GM21360 (cell line): ENCODE measurements at regions not wholly inside any gene's neighbourhood (a gene's known extent, or its start where the extent isn't known, plus 50 kb on each side); places are given as distances from the start of the nearest gene placed in this dataset.

Experiments
- ATAC-seq: cut with Tn5 transposase; IDR thresholded peaks from one replicate; pipeline ENCODE4 v1.9.1; 2021; ENCODE audit warnings: mild to moderate bottlenecking, moderate library complexity; ENCODE audit not compliant: unreplicated experiment

- no peak for ATAC-seq
Observed at GRCh38 chr19:27792576-27793127, 1420.3 kb downstream of the UQCRFS1 start.

- no peak for ATAC-seq
Observed at GRCh38 chr19:27780367-27781075, 1432.4 kb downstream of the UQCRFS1 start.

GRCh38 chr19:27779954-27780353, 1433.0 kb downstream of the UQCRFS1 start:
- no peak for ATAC-seq

- no peak for ATAC-seq
Observed at GRCh38 chr19:27777726-27778125, 1435.2 kb downstream of the UQCRFS1 start.

GRCh38 chr19:27777242-27777641, 1435.7 kb downstream of the UQCRFS1 start:
- no peak for ATAC-seq

- no peak for ATAC-seq
Observed at GRCh38 chr19:27776524-27776923, 1436.4 kb downstream of the UQCRFS1 start.

GRCh38 chr19:27776020-27776419, 1436.9 kb downstream of the UQCRFS1 start:
- ATAC-seq, result no peak

GRCh38 chr19:27775395-27775794, 1437.6 kb downstream of the UQCRFS1 start:
- ATAC-seq, result no peak

- ATAC-seq, result no peak
Observed at GRCh38 chr19:27774827-27775226, 1438.1 kb downstream of the UQCRFS1 start.

- no peak for ATAC-seq
Observed at GRCh38 chr19:27774337-27774736, 1438.6 kb downstream of the UQCRFS1 start.

- ATAC-seq, result no peak
Observed at GRCh38 chr19:27773318-27774094, 1439.4 kb downstream of the UQCRFS1 start.

GRCh38 chr19:27772059-27772458, 1440.9 kb downstream of the UQCRFS1 start:
- no peak for ATAC-seq

- ATAC-seq, result no peak
Observed at GRCh38 chr19:27770095-27770494, 1442.9 kb downstream of the UQCRFS1 start.

- ATAC-seq, result no peak
Observed at GRCh38 chr19:27767234-27767633, 1445.7 kb downstream of the UQCRFS1 start.

- no peak for ATAC-seq
Observed at GRCh38 chr19:27765912-27766725, 1446.8 kb downstream of the UQCRFS1 start.

- ATAC-seq, result no peak
Observed at GRCh38 chr19:27765397-27765796, 1447.6 kb downstream of the UQCRFS1 start.

- no peak for ATAC-seq
Observed at GRCh38 chr19:27764186-27764804, 1448.7 kb downstream of the UQCRFS1 start.

GRCh38 chr19:27762933-27763332, 1450.0 kb downstream of the UQCRFS1 start:
- no peak for ATAC-seq

- no peak for ATAC-seq
Observed at GRCh38 chr19:27759896-27760295, 1453.1 kb downstream of the UQCRFS1 start.

GRCh38 chr19:27758626-27759505, 1454.1 kb downstream of the UQCRFS1 start:
- no peak for ATAC-seq
